D341Med (cell line): ENCODE measurements at regions not wholly inside any gene's neighbourhood (a gene's known extent, or its start where the extent isn't known, plus 50 kb on each side); places are given as distances from the start of the nearest gene placed in this dataset.

Experiments
- DNase-seq: peaks from one replicate; pipeline ENCODE4 v3.0.0; 2012; ENCODE audit warnings: low spot score

DNA sequence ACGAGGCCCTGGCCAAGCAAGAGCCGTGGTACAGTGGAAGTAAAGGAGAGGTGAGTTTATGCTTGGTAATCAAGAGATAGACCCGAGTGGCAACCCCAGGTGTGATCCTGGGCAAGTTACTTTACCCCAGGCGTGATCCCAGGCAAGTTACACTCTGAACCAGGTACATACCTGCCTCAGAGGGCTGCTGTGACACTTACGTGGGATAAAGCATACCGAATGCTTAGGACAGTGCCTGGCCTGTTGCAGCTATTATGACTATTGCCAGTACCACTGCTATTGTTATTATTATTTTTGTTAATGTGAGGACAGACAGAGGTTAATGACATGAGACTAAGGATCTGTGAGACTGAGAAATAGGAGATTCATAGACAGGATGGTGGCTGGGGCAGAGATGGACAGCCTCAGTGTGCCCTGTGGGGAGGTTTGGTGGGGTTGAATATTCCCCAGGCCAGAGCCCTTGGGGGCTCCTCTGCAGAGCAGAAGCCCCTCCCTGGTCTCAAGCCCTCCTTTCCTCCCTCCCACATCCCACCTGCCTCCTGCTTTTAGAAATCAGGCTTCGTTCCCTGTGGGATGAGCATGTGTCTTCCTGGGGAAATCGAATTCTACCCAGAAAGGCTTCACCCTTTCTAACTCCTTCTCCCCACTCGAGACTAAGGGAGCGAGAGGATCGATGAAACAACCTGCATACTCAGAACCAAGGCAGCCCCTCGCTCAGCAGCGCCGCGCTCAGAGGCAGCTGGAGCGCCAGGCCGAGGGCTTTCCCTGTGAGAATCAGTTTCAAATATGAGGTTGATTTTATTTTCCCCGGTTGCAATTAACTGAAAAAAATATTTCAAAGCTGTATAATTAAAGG lies 62.0 kb upstream of the SIX3 start:
- no peak for DNase-seq

DNA sequence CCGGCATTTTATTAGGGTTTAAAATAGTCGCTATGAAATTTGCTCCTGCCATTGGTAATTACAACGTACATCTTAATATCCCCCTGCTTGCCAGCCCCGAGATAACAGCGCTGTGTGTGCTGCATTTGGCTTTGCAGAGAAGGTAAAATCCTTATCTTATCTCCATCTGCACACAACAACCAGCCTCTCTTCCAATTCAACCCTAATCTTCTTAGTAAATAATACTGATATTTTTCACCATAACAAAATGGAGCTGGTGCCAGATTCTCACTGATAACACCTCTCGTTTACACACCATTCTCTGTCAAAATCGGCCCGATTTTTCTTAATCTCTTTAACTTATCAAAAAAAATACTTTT lies 61.4 kb upstream of the SIX3 start:
- DNase-seq, result peak; percentile 55

GRCh38 chr2:44881856-44882255 lies 59.6 kb upstream of the SIX3 start:
- DNase-seq, result no peak

DNA sequence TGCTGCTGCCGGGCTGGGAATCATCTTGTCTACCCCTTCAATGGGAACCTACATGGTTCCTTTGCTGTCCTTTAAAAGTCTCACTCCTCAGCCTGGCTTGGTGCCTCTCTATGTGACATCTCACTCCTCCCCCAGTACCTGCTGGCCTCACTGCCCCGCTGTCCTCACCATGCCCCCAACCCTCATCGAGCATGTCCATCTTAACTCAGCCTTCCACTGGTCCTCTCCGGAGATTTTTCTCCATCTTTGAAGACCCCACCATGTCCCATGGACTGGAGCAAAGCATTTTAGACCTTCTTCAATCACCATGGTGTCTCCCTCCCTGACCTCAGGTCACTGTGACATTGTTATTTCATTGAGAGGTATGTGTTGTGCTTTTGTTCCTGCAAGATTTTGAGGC lies 58.1 kb upstream of the SIX3 start:
- no peak for DNase-seq

DNA sequence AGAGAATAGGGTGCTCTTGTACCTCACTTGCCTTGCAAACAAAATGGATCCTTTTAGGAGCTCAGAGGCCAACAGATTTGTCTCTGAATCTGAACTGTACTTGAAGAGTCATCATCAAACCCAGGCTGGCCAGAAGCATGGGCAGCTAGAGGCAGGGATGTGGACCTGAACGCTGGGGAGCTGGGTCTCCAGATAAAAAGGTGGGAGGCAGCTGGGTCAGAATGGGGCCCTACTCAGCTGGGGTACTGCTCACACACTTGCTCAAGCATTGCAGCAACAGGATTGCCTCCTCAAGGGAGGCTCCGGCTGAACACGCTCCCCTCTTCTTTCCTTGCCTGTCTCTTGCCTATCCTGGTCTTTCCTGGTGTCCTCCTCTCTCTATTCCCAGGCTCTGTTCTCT lies 57.3 kb upstream of the SIX3 start:
- DNase-seq, result no peak

DNA sequence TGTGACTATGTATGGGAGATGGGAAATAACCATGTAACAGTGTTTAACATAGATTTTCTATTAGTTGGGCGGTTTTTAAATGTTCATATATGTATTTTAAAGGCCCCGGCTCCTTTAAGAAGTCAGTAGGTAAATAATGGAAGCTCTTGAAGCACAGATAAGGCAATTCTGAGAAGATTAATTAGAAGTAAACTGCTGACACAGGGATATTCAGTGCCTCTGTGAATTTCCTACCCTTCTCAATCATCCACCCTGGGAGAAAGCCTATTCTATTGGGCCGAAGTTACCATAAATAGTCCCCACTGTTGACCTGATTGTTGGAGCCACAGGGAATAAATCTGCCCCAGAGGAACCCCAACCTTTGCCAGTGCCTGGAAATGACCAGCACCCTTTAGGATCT lies 56.8 kb upstream of the SIX3 start:
- no peak for DNase-seq

- DNase-seq, result no peak
These were observed 55.1 kb upstream of the SIX3 start for GRCh38 chr2:44886414-44886813.

- DNase-seq, result no peak
These were observed 52.4 kb upstream of the SIX3 start for GRCh38 chr2:44889096-44889495.
